B cell (primary cell): ENCODE measurements at regions not wholly inside any gene's neighbourhood (a gene's known extent, or its start where the extent isn't known, plus 50 kb on each side); places are given as distances from the start of the nearest gene placed in this dataset.

Experiments used
- ATAC-seq: fragments of 200-7000 bp; cut with Tn5 transposase; one replicate; pipeline ENCODE4 v1.10.0; 2021; ENCODE audit warnings: low read depth, mild to moderate bottlenecking, moderate number of reproducible peaks, moderate library complexity
- CTCF ChIA-PET: fragments of 350-600 bp; sonication (Branson Sonifier 250); formaldehyde crosslinking; loops from one replicate; lab custom pipeline; 2021; ENCODE audit warnings: antibody characterized with exemption, inconsistent platforms; lab: Charles Lee
- POLR2A ChIA-PET: fragments of 350-600 bp; sonication (Branson Sonifier 250); formaldehyde crosslinking; loops from one replicate; lab custom pipeline; 2021; ENCODE audit warnings: antibody characterized with exemption; lab: Charles Lee
- DNase-seq: peaks from one replicate; pipeline ENCODE4 v3.0.0; 2013
- H2AFZ ChIP-seq: 2 replicates; pipeline ENCODE4 v1.6.1; 2012; ENCODE audit warnings: mild to moderate bottlenecking, low read depth, low read length; ENCODE audit not compliant: insufficient read depth, poor library complexity, severe bottlenecking
- H3K27ac ChIP-seq, 2 donors: 1 replicate in 1 of 2; 2 replicates in 1 of 2; pipeline ENCODE4 v1.5.1; 2012 to 2013; ENCODE audit warnings: low read length in 2 of 2, mild to moderate bottlenecking in 2 of 2, moderate library complexity in 1 of 2
- H3K27me3 ChIP-seq, 4 experiments: fragments of 200-600 bp in 1 of 4; sonication (generic) in 1 of 4; replicated peaks in 1 of 4; 1 replicate in 2 of 4; 2 replicates in 2 of 4; pipeline versions ENCODE4 v1.6.1 to v1.7.0; 2013 to 2016; ENCODE audit warnings: low read length in 3 of 4, mild to moderate bottlenecking in 2 of 4, mixed read lengths in 1 of 4, moderate library complexity in 1 of 4; ENCODE audit not compliant: insufficient read depth in 4 of 4, control insufficient read depth in 3 of 4; ENCODE audit errors: control extremely low read depth in 1 of 4
- H3K36me3 ChIP-seq, 2 experiments: replicated peaks in 1 of 2; 1 replicate in 1 of 2; 2 replicates in 1 of 2; pipeline versions ENCODE4 v1.6.1 to v1.7.1; 2013; ENCODE audit warnings: low read length in 1 of 2; ENCODE audit not compliant: insufficient read depth in 2 of 2, control insufficient read depth in 1 of 2; ENCODE audit errors: control extremely low read depth in 1 of 2, extremely low read depth in 1 of 2
- H3K4me1 ChIP-seq, 2 donors: fragments of 200-600 bp in 1 of 2; sonication (generic) in 1 of 2; 1 replicate in 1 of 2; 2 replicates in 1 of 2; pipeline versions ENCODE4 v1.5.1 to v1.6.1; 2013 to 2017; ENCODE audit warnings: low read length in 2 of 2; ENCODE audit not compliant: control insufficient read depth in 2 of 2, insufficient read depth in 2 of 2
- H3K4me2 ChIP-seq: replicated peaks from 2 replicates; pipeline ENCODE3; 2012; ENCODE audit warnings: mild to moderate bottlenecking, low read depth, low read length; ENCODE audit not compliant: poor library complexity, severe bottlenecking
- H3K4me3 ChIP-seq, 5 experiments: fragments of 200-600 bp in 1 of 5; sonication (generic) in 1 of 5; 1 replicate in 3 of 5; 2 replicates in 2 of 5; pipeline versions ENCODE4 v1.5.1 to v1.7.0; 2011 to 2016; ENCODE audit warnings: low read length in 4 of 5, mild to moderate bottlenecking in 4 of 5, low read depth in 2 of 5, control low read depth in 1 of 5, moderate library complexity in 1 of 5; ENCODE audit not compliant: insufficient read depth in 1 of 5; ENCODE audit errors: control extremely low read depth in 1 of 5, extremely low read depth in 1 of 5
- H3K79me2 ChIP-seq: fragments of 200-600 bp; sonication (generic); one replicate; pipeline ENCODE4 v1.6.0; 2016; ENCODE audit warnings: low read length; ENCODE audit not compliant: control insufficient read depth, insufficient read depth
- H3K9ac ChIP-seq: fragments of 200-600 bp; sonication (generic); 2 replicates; pipeline ENCODE4 v1.6.1; 2017; ENCODE audit warnings: mild to moderate bottlenecking, low read length, moderate library complexity
- H3K9me3 ChIP-seq, 3 donors: one replicate each; pipeline versions ENCODE4 v1.6.1 to v1.7.1; 2013; ENCODE audit warnings: low read length in 2 of 3; ENCODE audit not compliant: control insufficient read depth in 2 of 3, insufficient read depth in 1 of 3; ENCODE audit errors: control extremely low read depth in 1 of 3
- H4K20me1 ChIP-seq: 2 replicates; pipeline ENCODE4 v1.6.0; 2012; ENCODE audit warnings: mild to moderate bottlenecking, low read length; ENCODE audit not compliant: insufficient read depth, control insufficient read depth, poor library complexity, severe bottlenecking
- H3K27ac Mint-ChIP-seq: one replicate; pipeline ENCODE4 v1.8.0; 2021; ENCODE audit warnings: mixed read lengths
- H3K27me3 Mint-ChIP-seq: one replicate; pipeline ENCODE4 v1.8.0; 2021; ENCODE audit warnings: mixed read lengths
- H3K4me1 Mint-ChIP-seq: one replicate; pipeline ENCODE4 v1.8.0; 2021; ENCODE audit warnings: mixed read lengths
- H3K4me3 Mint-ChIP-seq: one replicate; pipeline ENCODE4 v1.8.0; 2021; ENCODE audit warnings: mixed read lengths
- H3K9me3 Mint-ChIP-seq: one replicate; pipeline ENCODE4 v1.8.0; 2022; ENCODE audit warnings: mixed read lengths; ENCODE audit not compliant: insufficient read depth
- EZH2 ChIP-seq: IDR thresholded peaks from 2 replicates; pipeline ENCODE4 v1.6.1; 2012; ENCODE audit warnings: borderline replicate concordance, low read depth, mild to moderate bottlenecking, moderate library complexity, low read length; ENCODE audit not compliant: insufficient read depth, poor library complexity, severe bottlenecking
- WGBS: methylation state at CpG from one replicate; pipeline ENCODE4 v1.1.5; 2013; ENCODE audit warnings: missing lambda C conversion rate; ENCODE audit not compliant: insufficient coverage; 5-methylcytosine and 5-hydroxymethylcytosine counted together
- intact Hi-C: fragments of 100-400 bp; cut with micrococcal nuclease; formaldehyde crosslinking; loops from one replicate; pipeline ENCODE4 v1.10.0; 2022
- TF ChIP-seq, protein P1 (sequence below): fragments of 200-600 bp; IDR thresholded peaks from one replicate; pipeline ENCODE4 v1.8.0; 2022; ENCODE audit warnings: antibody characterized with exemption, mild to moderate bottlenecking

DNA sequence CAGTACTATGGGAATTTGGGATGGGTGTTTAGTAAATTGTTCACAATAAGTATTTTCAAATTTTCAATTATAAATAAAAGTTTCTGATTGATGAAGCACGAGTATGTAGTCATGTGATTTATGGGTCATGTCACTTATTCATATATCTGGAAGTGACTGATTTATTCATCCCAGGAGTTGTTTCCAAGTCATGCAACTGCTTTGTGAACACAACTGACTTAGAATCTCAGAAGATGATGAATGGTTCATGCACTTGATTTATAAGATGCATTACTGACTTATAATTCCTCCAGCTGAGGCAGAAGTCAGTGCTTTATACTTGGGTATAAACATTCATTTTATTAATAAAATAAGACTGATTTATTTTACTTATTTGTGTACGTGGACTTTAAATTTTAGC, 137.8 kb upstream of the CBLB start:
- Histone ChIP-seq H3K4me2 (no peak overlapping the region), H3K27me3 (no peaks in the 10 kb centered on the region), H3K36me3 (no peaks in the 10 kb centered on the region), H3K27ac (no peak overlapping the region), H4K20me1 (no peaks in the 10 kb centered on the region), H3K4me1 (no peaks in the 10 kb centered on the region), H3K79me2 (no peaks in the 10 kb centered on the region), H3K9me3 (peaks cover 0 to 1% (median 0%) of the 10 kb centered on the region in 3 donors), H3K4me3 (no peak overlapping the region), H2AFZ (no peak overlapping the region), H3K9ac (no peak overlapping the region)
- Mint-ChIP-seq H3K4me1 (no peaks in the 10 kb centered on the region), H3K4me3 (no peak overlapping the region), H3K27me3 (peaks cover 3% of the 10 kb centered on the region), H3K27ac (no peak overlapping the region), H3K9me3 (no peaks in the 10 kb centered on the region)
- intact Hi-C loops, result no loop called here
- DNase-seq (no peak), ATAC-seq (no peak)
- ChIA-PET POLR2A (no interaction called here), CTCF (no interaction called here)
- TF ChIP-seq, protein P1, sequence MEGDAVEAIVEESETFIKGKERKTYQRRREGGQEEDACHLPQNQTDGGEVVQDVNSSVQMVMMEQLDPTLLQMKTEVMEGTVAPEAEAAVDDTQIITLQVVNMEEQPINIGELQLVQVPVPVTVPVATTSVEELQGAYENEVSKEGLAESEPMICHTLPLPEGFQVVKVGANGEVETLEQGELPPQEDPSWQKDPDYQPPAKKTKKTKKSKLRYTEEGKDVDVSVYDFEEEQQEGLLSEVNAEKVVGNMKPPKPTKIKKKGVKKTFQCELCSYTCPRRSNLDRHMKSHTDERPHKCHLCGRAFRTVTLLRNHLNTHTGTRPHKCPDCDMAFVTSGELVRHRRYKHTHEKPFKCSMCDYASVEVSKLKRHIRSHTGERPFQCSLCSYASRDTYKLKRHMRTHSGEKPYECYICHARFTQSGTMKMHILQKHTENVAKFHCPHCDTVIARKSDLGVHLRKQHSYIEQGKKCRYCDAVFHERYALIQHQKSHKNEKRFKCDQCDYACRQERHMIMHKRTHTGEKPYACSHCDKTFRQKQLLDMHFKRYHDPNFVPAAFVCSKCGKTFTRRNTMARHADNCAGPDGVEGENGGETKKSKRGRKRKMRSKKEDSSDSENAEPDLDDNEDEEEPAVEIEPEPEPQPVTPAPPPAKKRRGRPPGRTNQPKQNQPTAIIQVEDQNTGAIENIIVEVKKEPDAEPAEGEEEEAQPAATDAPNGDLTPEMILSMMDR, result no peak
- TF ChIP-seq EZH2, result no peak
- WGBS, result no CpG with 5 or more reads among the region's 2 CpGs

DNA sequence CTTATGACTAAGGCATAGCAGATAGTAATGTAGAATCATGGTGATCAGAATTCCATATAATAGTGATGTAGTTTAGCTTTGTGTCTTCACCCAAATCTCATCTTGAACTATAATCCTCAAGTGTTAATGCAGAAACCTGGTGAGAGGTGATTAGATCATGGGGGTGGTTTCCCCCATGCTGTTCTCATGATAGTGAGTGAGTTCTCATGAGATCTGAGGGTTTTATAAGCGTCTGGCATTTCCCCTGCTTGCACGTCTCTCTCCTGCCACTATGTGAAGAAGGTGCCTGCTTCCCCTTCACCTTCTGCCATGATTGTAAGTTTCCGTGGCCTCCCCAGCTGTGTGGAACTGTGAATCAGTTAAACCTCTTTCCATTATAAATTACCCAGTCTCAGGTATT, 138.7 kb upstream of the CBLB start:
- no peak for DNase-seq
- H3K27me3 Mint-ChIP-seq, result peaks cover 3% of the 10 kb centered on the region
- no peaks in the 10 kb centered on the region for H3K4me1 Mint-ChIP-seq
- ATAC-seq, result no peak
- no peak overlapping the region for H3K27ac ChIP-seq
- no peak overlapping the region for H3K4me3 ChIP-seq
- POLR2A ChIA-PET, result no interaction called here
- H3K36me3 ChIP-seq, result no peaks in the 10 kb centered on the region
- no peak overlapping the region for H3K4me2 ChIP-seq
- intact Hi-C loops, result no loop called here
- H3K79me2 ChIP-seq, result no peaks in the 10 kb centered on the region
- no peaks in the 10 kb centered on the region for H3K4me1 ChIP-seq
- CTCF ChIA-PET, result no interaction called here
- H2AFZ ChIP-seq, result no peak overlapping the region
- no peak overlapping the region for H3K4me3 Mint-ChIP-seq
- H3K27me3 ChIP-seq, result no peaks in the 10 kb centered on the region
- no peaks in the 10 kb centered on the region for H4K20me1 ChIP-seq
- no CpG with 5 or more reads among the region's 3 CpGs for WGBS
- peaks cover 0 to 1% (median 0%) of the 10 kb centered on the region in 3 donors for H3K9me3 ChIP-seq
- H3K27ac Mint-ChIP-seq, result no peak overlapping the region
- no peak overlapping the region for H3K9ac ChIP-seq
- TF ChIP-seq, protein P1, result no peak
- no peaks in the 10 kb centered on the region for H3K9me3 Mint-ChIP-seq
